ENCODE measurements at regions not wholly inside any gene's neighbourhood (a gene's known extent, or its start where the extent isn't known, plus 50 kb on each side); places are given as distances from the start of the nearest gene placed in this dataset.

- Histone ChIP-seq H3K36me3 (ENCODE audit: control insufficient read depth, insufficient read depth, low read length) (no peaks in the 10 kb centered on the region), H3K4me3 (replicated peaks; ENCODE audit: low read depth, low read length) (no peak overlapping the region), H3K27me3 (replicated peaks; ENCODE audit: control insufficient read depth, insufficient read depth, low read length) (no peaks in the 10 kb centered on the region; the same call in 1 of the 2 replicates)
- no peak for TF ChIP-seq CTCF (IDR thresholded peaks at IDR 0.05; ENCODE audit: insufficient read depth, low read length, poor library complexity, severe bottlenecking)
- no peak for DNase-seq (ENCODE audit: extremely low read depth, insufficient read length)
Measured at GRCh38 chrX:69097451-69098236, 67.6 kb downstream of the PJA1 start.

- Histone ChIP-seq H3K27me3 (replicated peaks; ENCODE audit: control insufficient read depth, insufficient read depth, low read length) (no peaks in the 10 kb centered on the region; the same call in 1 of the 2 replicates), H3K36me3 (ENCODE audit: control insufficient read depth, insufficient read depth, low read length) (no peaks in the 10 kb centered on the region), H3K4me3 (replicated peaks; ENCODE audit: low read depth, low read length) (no peak overlapping the region)
- no peak for DNase-seq (ENCODE audit: extremely low read depth, insufficient read length)
- no peak for TF ChIP-seq CTCF (IDR thresholded peaks at IDR 0.05; ENCODE audit: insufficient read depth, low read length, poor library complexity, severe bottlenecking)
Measured at GRCh38 chrX:69096963-69097362, 68.3 kb downstream of the PJA1 start.

- Histone ChIP-seq H3K4me3 (replicated peaks; ENCODE audit: low read depth, low read length) (no peak overlapping the region), H3K27me3 (replicated peaks; ENCODE audit: control insufficient read depth, insufficient read depth, low read length) (no peaks in the 10 kb centered on the region; the same call in 1 of the 2 replicates), H3K36me3 (ENCODE audit: control insufficient read depth, insufficient read depth, low read length) (no peaks in the 10 kb centered on the region)
- TF ChIP-seq CTCF (IDR thresholded peaks at IDR 0.05; ENCODE audit: insufficient read depth, low read length, poor library complexity, severe bottlenecking): no peak
- DNase-seq (ENCODE audit: extremely low read depth, insufficient read length): no peak
Measured at GRCh38 chrX:69094977-69095669, 70.1 kb downstream of the PJA1 start.

- Histone ChIP-seq H3K27me3 (replicated peaks; ENCODE audit: control insufficient read depth, insufficient read depth, low read length) (no peaks in the 10 kb centered on the region; the same call in 1 of the 2 replicates), H3K36me3 (ENCODE audit: control insufficient read depth, insufficient read depth, low read length) (no peaks in the 10 kb centered on the region), H3K4me3 (replicated peaks; ENCODE audit: low read depth, low read length) (no peak overlapping the region)
- peak; percentile 75 for TF ChIP-seq CTCF (IDR thresholded peaks at IDR 0.05; ENCODE audit: insufficient read depth, low read length, poor library complexity, severe bottlenecking)
- DNase-seq (ENCODE audit: extremely low read depth, insufficient read length): no peak
Measured at GRCh38 chrX:69093960-69094871, 71.0 kb downstream of the PJA1 start.

- no peak for TF ChIP-seq CTCF (IDR thresholded peaks at IDR 0.05; ENCODE audit: insufficient read depth, low read length, poor library complexity, severe bottlenecking)
- no peaks in the 10 kb centered on the region for H3K36me3 ChIP-seq (ENCODE audit: control insufficient read depth, insufficient read depth, low read length)
- peaks cover 2% of the 10 kb centered on the region; the same call in 1 of the 2 replicates for H3K27me3 ChIP-seq (replicated peaks; ENCODE audit: control insufficient read depth, insufficient read depth, low read length)
- DNase-seq (ENCODE audit: extremely low read depth, insufficient read length): no peak
- H3K4me3 ChIP-seq (replicated peaks; ENCODE audit: low read depth, low read length): no peak overlapping the region
Measured at GRCh38 chrX:69090022-69090421, 75.2 kb downstream of the PJA1 start.

Data from GM06990 (cell line).